Suprapubic skin (tissue), 4 donors: ENCODE measurements at regions not wholly inside any gene's neighbourhood (a gene's known extent, or its start where the extent isn't known, plus 50 kb on each side); places are given as distances from the start of the nearest gene placed in this dataset.

ENCODE experiments used
- DNase-seq, 2 donors: peaks; one replicate each; pipeline ENCODE4 v3.0.0-alpha.2; 2019; ENCODE audit warnings: low spot score in 2 of 2
- H3K27ac ChIP-seq: fragments of 200-600 bp; sonication (generic); one replicate; pipeline ENCODE4 v1.5.1; 2019
- H3K27me3 ChIP-seq: fragments of 200-600 bp; sonication (generic); one replicate; pipeline ENCODE4 v1.5.1; 2019
- H3K36me3 ChIP-seq: fragments of 200-600 bp; sonication (generic); one replicate; pipeline ENCODE4 v1.5.1; 2019
- H3K4me1 ChIP-seq: fragments of 200-600 bp; sonication (generic); one replicate; pipeline ENCODE4 v1.5.1; 2019
- H3K4me3 ChIP-seq: fragments of 200-600 bp; sonication (generic); one replicate; pipeline ENCODE4 v1.5.1; 2019; ENCODE audit warnings: mild to moderate bottlenecking
- H3K9me3 ChIP-seq: fragments of 200-600 bp; sonication (generic); one replicate; pipeline ENCODE4 v1.5.1; 2019
- CTCF ChIP-seq, 2 donors: fragments of 200-600 bp in 1 of 2; fragments of 450-650 bp in 1 of 2; sonication (generic) in 1 of 2; IDR thresholded peaks; one replicate each; pipeline ENCODE4 v1.5.1; 2016 to 2019; ENCODE audit warnings: antibody characterized with exemption in 2 of 2, mild to moderate bottlenecking in 1 of 2, moderate library complexity in 1 of 2
- EP300 ChIP-seq: sonication (generic); formaldehyde crosslinking; IDR thresholded peaks from one replicate; pipeline ENCODE4 v1.6.1; 2017; ENCODE audit warnings: antibody characterized with exemption
- POLR2A ChIP-seq, 2 donors: fragments of 450-650 bp; IDR thresholded peaks; one replicate each; pipeline ENCODE4 v1.6.1; 2017; ENCODE audit warnings: antibody characterized with exemption in 2 of 2, mild to moderate bottlenecking in 2 of 2, moderate library complexity in 2 of 2
- POLR2AphosphoS5 ChIP-seq, 3 donors: sonication (generic); formaldehyde crosslinking; IDR thresholded peaks; one replicate each; pipeline ENCODE4 v1.6.1; 2017; ENCODE audit warnings: antibody characterized with exemption in 3 of 3
- WGBS: methylation state at CpG from one replicate; pipeline ENCODE4 v1.1.5; 2018; 5-methylcytosine and 5-hydroxymethylcytosine counted together

- 97% methylated on average over 5 of the region's 5 CpGs for WGBS
- Histone ChIP-seq H3K9me3 (no peaks in the 10 kb centered on the region), H3K27ac (no peak overlapping the region), H3K36me3 (no peaks in the 10 kb centered on the region), H3K4me3 (no peak overlapping the region), H3K4me1 (no peaks in the 10 kb centered on the region), H3K27me3 (peaks cover 14% of the 10 kb centered on the region)
- TF ChIP-seq EP300 (no peak), POLR2A (IDR thresholded peaks at IDR 0.05) (no peak), CTCF (IDR thresholded peaks at IDR 0.05) (no peak), POLR2AphosphoS5 (IDR thresholded peaks at IDR 0.05) (no peak)
- DNase-seq = peak in 1 of 2 donors; percentile 26
These were observed 142.9 kb upstream of the PRMT8 start for GRCh38 chr12:3348055-3348454.

- no peak for TF ChIP-seq EP300
- no peak for TF ChIP-seq CTCF (IDR thresholded peaks at IDR 0.05)
- TF ChIP-seq POLR2A (IDR thresholded peaks at IDR 0.05) = no peak
- Histone ChIP-seq H3K36me3 (no peaks in the 10 kb centered on the region), H3K4me1 (no peaks in the 10 kb centered on the region), H3K4me3 (no peak overlapping the region), H3K27me3 (peaks cover 10% of the 10 kb centered on the region), H3K9me3 (no peaks in the 10 kb centered on the region), H3K27ac (no peak overlapping the region)
- no peak for DNase-seq
- 81% methylated on average over 4 of the region's 4 CpGs for WGBS
These were observed 140.6 kb upstream of the PRMT8 start for GRCh38 chr12:3350432-3350831.

- H3K4me1 ChIP-seq = no peaks in the 10 kb centered on the region
- H3K27ac ChIP-seq = no peak overlapping the region
- no peaks in the 10 kb centered on the region for H3K36me3 ChIP-seq
- TF ChIP-seq POLR2AphosphoS5 (IDR thresholded peaks at IDR 0.05) (no peak), POLR2A (IDR thresholded peaks at IDR 0.05) (no peak), EP300 (no peak), CTCF (IDR thresholded peaks at IDR 0.05) (no peak)
- no peak overlapping the region for H3K4me3 ChIP-seq
- H3K9me3 ChIP-seq = no peaks in the 10 kb centered on the region
- 86% methylated on average over 4 of the region's 4 CpGs for WGBS
- no peak for DNase-seq
- peaks cover 10% of the 10 kb centered on the region for H3K27me3 ChIP-seq
These were observed 139.3 kb upstream of the PRMT8 start for GRCh38 chr12:3351731-3352130.

GRCh38 chr12:3352230-3352629 is 138.8 kb upstream of the PRMT8 start:
- Histone ChIP-seq H3K27me3 (peaks cover 10% of the 10 kb centered on the region), H3K4me1 (no peaks in the 10 kb centered on the region), H3K4me3 (no peak overlapping the region), H3K9me3 (no peaks in the 10 kb centered on the region), H3K27ac (no peak overlapping the region), H3K36me3 (no peaks in the 10 kb centered on the region)
- no peak for TF ChIP-seq EP300
- TF ChIP-seq POLR2AphosphoS5 (IDR thresholded peaks at IDR 0.05) = no peak
- TF ChIP-seq POLR2A (IDR thresholded peaks at IDR 0.05) = no peak
- TF ChIP-seq CTCF (IDR thresholded peaks at IDR 0.05) = no peak
- 84% methylated on average over 6 of the region's 6 CpGs for WGBS
- no peak for DNase-seq

GRCh38 chr12:3353621-3354020 is 137.4 kb upstream of the PRMT8 start:
- H3K27me3 ChIP-seq = peaks cover 10% of the 10 kb centered on the region
- no peak for DNase-seq
- WGBS = 93% methylated on average over 9 of the region's 9 CpGs
- H3K4me3 ChIP-seq = no peak overlapping the region
- TF ChIP-seq POLR2AphosphoS5 (IDR thresholded peaks at IDR 0.05) = no peak
- no peak for TF ChIP-seq CTCF (IDR thresholded peaks at IDR 0.05)
- TF ChIP-seq POLR2A (IDR thresholded peaks at IDR 0.05) = no peak
- TF ChIP-seq EP300 = no peak
- no peaks in the 10 kb centered on the region for H3K36me3 ChIP-seq
- no peaks in the 10 kb centered on the region for H3K4me1 ChIP-seq
- H3K9me3 ChIP-seq = no peaks in the 10 kb centered on the region
- no peak overlapping the region for H3K27ac ChIP-seq
